NCI-H82 (cell line): ENCODE measurements at regions not wholly inside any gene's neighbourhood (a gene's known extent, or its start where the extent isn't known, plus 50 kb on each side); places are given as distances from the start of the nearest gene placed in this dataset.

Experiments used
- DNase-seq: peaks from one replicate; lab custom pipeline; 2025; lab: John Stamatoyannopoulos, UW

DNA sequence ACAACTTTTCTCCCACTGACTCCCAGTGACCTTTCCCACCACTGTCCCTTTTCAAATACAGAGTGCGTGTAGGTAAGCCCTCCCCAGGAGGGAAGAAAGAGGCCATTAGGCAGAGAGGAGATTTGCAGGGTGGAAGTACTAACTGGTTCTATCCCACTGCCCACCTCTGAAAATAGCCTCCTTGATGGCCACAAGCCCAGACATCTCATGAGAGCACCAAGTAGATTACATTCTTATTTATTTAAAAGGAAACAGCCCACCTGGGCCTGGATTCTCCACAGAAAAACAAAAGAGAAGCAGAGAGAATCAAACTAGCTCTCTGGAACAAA lies 445.3 kb downstream of the FOXO1 start:
- no peak for DNase-seq

DNA sequence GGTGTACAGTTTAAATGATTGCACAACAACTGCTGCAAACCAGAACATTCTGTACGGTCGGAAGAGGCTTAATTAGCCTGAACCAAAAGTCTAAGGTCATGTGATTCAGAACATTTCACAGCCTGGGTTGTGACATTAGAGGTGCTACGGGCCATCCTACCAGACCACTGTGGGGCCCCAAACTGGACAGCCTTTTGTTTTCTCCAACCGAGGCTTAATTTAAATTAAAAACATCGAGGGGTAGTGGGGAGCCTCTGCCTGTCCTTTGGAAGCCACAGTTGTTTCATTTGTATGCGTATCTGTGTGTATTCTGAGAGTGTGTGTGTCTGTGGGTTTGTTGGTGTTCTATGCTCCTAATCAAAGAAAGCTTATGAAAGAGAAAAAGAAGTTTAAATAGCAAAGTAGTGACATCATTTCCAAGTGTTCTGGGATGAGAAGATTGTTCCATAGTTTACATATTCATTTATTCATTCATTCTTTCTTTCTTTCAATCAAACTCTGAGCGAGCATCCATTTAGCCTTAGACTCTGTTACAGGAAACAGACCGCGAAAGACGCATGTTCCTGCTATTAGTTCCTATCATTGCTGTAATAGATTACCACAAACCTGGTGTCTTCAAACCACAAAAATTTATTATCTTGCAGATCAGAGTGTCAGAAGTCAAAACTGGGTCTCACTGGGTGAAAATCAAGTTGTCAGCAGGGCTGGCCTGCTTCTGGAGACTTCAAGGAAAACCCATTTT lies 444.8 kb downstream of the FOXO1 start:
- no peak for DNase-seq

DNA sequence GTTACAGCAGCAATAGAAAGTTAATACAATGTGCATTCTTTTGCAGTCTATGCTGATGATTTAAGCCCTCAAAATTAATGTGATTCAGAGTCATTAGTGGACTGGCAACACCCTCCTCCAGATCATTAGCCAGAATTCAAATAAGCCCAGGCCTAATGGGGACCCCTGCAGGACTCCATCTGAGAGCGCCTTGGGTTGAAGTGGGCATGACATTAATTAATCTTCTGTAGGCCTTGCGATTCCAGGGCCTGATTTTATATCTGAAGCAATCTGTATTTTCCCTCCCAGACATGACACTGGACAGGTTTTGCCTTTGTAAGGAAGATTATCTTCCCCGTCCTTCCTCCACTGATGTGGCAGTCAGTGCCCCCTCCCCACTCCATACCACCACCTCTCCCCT lies 442.9 kb downstream of the FOXO1 start:
- DNase-seq = peak; percentile 30

DNA sequence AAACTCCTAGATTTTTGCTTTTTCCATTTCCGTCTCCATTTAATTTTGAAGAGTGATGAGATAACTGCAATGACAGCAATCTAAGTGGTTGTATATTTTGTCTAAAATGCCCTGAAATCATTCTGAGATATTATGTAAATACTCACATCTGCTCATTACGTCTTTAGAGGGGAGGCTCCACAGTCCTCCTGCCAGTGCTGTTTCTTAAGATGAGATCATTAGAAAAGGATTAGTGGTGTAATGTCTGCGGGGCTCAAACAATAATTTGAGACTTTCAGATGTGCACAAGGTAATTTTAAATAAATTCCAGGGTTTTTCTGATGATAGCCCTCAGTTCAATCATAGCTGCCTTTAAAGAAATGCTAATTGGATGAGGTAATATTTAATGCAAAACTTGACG lies 437.9 kb downstream of the FOXO1 start:
- DNase-seq = peak; percentile 78

DNA sequence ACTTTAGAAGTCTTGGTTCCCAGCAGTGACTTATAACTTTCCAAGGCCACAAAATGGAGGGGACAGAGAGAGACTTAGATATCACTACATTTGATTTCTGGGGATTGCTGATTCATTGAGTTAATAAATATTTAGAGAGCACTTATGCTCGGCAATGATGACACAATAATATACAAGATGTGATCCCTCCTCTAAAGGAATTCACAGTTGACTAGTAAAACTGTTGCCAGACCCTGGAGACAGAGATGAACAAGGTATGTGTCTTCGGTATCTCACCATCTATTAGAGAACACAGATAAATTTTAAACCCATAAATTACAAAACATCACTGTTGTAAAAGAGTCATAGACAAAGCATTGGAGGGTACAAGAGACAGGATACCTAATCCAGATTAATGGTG lies 437.5 kb downstream of the FOXO1 start:
- no peak for DNase-seq

DNA sequence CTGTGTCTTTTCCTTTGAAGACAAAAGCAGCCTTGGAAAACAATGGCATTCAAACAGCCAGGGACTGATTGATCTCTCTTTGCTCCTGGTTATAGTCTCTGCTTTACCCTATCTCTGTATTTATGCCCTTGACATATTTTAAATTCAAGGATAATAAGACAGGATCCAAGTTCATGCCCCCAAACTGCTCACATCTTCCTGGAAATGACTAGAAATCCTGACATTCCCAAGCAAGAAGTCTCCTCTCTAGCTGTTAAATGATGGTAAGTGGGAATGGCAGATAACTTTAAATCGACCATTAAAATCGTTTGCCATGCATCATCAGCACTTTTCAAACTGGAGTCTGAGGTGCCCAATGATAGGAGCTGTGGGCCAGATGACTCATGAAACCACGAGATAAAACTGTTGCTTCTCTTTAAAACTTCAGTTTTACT lies 435.6 kb downstream of the FOXO1 start:
- no peak for DNase-seq

DNA sequence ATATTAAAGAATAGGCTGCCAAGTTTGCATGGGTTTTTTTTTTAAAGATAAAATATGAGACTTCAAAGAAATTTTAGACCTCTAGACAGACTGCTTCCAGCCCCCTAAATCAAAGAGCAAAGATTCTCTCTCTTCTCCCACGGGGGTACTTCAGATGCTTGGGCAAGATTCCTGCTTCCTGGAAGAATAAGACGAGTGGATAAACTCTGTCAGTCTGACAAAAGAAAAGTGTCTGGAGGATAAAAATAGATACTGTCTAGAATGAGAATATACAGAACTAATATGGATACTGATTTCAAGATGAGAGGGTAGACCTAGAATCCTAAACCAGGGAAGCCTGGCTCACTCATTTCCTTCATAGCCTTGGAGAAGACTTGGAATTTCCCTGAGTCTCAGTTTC lies 435.1 kb downstream of the FOXO1 start:
- no peak for DNase-seq

DNA sequence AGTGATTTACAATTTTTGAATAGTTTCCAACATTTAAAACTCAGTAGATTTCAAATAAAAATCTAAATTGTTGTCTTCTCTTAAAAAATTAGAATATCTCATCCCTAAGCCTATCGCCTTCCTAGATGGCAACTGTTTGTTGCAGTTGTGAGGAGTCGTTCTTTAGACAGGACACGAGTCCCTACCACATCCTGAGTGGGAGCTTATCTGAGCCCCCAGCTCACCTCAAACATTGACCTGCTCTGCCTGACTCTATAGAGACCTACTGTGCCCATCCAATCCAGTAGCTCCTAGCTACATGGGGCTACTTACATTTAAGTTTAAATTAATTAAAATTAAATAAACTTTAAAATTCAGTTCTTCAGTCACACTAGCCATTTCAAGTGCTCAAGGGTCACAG lies 434.7 kb downstream of the FOXO1 start:
- no peak for DNase-seq

DNA sequence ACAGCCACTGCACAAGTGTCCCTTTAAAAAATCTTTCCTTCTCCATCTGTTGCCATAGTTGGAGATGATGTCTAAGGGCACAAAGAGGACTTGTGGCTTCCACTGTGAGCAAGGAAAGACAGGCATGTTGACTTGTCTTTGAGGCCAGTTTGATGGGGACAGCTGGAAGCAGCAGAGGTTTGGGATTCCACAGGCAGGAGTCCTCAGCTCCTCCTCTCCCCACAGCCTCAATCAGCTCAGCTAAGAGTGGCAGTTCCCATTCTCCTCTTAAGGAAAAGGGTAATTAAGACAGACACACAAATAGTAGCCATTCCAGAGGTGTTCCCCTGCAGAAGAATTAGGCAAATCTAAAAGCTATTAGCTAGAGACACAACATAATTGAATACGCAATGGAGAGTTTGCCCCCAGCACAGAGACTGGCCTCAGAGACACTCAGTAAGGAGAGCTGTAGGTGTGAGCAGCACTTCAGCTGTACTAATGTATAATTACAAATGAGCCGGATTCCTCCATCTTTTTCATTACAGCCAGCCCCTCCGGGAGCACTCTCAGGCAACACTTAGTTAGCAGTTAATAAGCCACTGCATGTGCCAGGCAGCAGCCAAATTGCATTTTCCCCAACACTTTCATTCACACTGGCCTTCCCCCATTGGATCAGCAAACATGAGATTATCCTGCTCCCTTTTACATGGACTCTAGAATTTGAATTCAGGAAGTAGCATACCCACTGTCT lies 434.0 kb downstream of the FOXO1 start:
- DNase-seq = peak; percentile 57

DNA sequence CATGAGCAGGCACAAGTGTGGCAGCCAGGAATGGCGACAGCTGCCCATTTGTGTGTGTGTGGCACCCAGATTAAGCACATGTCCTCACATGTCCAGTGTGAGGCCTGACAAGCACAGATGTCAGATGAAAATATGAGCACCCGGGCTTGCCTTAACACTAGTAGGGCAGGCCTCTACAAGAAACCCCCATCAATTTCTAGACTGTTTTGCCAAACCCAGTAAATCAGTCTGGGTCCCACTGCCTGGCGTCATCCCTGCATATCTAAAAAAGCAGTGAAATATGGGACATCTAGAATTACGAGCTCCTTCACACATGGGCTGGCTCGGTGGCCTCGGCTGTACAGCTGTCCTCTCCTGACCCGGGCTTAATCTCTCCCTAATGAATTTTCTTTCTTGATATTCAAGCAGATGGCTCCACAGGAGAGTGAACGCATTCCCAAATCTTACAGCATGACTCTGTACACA lies 432.7 kb downstream of the FOXO1 start:
- peak; percentile 96 for DNase-seq

DNA sequence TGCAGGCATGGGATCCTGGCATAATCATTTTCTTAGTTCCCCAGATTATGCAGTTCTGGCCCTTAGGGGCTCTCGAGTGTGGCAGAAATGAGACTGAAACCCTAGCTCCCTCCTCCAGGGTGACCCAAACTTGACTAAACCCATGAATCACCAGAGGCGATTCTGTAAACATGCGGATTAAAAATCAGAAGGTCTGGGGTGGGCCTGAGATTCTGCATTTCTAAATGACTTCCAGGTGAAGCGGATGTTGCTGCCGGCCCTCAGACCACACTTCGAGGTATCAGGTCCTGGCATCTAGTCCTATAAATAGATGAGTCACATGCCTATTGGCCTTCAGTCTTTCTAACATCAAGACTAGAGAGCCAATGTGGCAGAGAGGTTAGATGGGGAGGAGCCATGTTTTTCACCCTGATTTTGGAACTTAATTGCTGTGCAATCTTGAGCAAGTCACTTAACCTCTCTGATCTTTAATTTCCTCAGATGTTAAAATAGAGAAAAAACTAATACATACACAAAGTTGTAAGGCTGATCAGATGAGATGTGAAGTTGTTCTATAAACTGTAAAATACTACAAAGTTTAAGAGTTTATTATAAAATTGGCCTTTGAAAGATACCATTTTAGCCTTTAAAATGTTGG lies 431.2 kb downstream of the FOXO1 start:
- peak; percentile 21 for DNase-seq

DNA sequence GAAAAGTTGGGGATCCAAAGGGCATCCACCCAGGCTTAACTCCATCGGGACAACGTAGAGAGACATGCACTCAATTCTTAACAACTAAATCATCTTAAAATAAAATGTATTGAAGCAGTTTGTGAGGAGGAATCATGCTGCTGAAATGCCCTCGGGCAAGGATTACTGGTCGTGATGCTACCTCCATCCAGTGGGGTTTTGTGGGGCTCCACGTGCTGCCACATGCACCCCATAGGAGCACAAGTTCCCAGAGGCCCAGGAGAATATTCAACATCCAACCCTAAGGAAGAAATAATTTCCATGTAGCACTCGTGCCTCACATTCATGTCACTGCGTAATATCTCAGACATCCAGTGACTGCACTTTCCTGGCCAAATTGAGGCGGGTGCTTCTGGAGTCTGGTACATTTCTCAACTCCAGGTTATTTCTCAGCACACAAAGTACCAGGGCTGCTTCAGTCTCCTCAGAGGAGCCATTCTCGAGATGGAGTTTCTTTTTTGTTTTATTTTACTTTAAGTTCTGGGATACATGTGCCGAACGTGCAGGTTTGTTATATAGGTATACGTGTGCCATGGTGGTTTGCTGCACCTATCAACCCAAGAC lies 429.8 kb downstream of the FOXO1 start:
- no peak for DNase-seq

DNA sequence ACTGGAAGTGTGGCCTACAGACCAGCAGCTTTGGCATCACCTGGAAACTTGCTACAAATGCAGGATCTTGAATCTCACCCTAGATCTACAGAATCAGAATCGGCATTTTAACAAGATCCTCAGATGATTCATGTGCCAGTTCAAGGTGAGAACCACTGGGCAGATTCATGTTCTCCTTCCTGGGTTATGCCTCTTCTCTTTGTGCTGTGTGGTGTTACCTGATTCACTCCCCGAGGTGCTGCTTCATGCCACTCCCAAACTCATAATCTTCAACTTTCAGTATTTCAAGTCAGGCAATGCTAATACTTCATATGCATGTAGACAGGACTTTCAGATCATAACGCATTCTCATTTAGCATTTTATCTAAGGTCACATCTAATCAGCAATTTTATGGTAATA lies 427.7 kb downstream of the FOXO1 start:
- no peak for DNase-seq

DNA sequence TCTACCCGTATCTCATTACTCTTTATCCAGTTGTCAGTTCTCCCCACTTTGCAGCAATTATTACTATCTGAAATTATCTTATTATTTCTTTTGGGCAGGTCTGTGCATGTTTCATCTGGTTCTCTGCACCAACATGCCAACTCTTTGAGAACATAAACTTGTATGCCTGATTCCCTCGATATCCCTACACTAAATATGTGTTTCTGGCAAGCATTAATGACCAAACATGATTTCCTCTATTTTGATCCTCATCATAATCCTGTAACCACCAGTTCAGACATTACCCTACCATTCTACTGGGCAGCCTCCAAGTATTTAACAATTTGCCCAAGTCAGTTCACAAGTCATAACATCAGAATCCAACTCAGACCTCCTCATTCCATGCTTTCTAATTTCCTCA lies 426.1 kb downstream of the FOXO1 start:
- no peak for DNase-seq

DNA sequence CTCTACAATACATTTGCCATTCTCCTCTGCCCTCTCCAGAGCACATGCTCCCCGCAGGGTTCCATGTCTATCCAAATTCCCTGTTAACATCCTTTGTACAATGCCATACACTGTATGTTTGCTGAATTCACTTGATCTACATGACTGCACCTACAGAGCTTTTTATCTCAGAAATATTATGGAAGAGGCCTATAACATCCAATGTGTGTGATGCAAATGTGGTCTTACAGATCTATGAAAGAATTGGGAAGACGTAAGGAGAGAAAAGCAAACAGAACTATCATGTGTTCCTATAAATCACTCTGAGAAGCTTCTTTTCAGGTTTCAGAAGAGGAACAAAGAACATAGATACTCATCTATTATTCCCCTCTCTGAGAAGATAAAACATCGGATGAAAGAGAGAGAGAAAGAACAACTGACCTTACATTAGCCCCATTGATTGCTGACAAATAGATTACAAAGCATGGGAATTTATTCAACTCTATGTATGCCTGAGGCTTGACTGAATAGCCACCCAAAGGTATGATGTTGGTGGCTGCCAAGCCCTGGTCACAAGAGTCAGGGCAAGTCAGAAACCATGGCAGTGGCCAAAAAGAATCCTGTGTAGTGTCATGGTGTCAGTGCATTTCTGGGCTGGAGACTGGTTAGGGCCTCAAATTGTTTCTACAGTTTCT lies 425.2 kb downstream of the FOXO1 start:
- no peak for DNase-seq

DNA sequence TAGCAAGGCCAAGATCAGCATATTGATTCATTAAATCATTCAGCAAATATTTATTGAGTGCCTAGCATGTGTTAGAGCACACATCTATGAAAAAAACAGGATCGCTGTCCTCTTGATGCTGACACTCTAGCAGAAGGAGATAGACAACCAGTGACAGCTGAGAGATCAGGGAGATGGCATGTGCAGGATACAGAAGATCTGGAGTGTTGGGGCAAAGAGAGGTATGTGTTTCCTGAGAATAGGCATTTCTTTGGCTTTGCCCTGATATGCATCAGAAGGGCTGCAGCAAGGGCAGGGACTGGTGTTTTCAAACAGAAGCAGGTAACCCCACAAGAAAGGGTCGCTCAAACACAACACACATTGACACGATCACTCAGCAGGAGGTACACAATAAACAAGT lies 423.4 kb downstream of the FOXO1 start:
- no peak for DNase-seq

DNA sequence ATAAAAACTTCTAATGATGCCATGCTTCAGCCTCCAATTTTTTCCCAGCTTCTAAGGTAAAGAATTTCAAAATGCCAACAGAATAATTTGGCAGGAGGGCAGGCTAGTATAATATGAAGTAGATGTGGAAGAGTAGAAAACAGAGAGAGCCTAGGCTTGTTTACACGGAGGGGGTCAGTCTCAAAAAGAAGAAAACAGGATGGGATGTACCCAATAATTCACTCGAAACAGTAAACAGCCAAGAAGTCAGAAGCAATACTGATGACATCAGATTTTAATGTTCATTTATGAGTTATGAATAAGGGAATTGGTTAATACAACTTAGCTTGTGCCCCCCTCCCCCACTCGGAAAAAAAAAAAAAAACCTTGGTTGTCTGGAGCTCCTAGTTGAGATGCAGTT lies 422.5 kb downstream of the FOXO1 start:
- no peak for DNase-seq

DNA sequence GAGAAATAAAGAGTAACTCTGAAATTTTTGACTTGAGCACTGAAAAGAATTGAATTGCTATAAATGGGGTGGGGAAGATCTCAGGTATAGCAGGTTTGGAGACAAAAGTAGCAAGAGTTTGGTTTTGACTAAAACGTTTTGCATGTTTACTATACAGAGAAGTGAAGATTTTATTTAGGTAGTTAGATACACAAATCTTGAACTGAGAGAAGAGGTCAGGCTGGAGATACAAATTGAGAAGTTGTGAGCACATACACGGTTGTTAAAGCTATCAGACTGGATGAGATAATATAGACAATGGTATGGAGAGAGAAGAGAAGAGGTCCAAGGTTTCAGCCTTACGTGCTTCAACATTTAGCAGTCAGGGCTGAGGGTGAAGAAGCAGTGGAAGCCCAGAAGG lies 420.9 kb downstream of the FOXO1 start:
- DNase-seq = no peak

DNA sequence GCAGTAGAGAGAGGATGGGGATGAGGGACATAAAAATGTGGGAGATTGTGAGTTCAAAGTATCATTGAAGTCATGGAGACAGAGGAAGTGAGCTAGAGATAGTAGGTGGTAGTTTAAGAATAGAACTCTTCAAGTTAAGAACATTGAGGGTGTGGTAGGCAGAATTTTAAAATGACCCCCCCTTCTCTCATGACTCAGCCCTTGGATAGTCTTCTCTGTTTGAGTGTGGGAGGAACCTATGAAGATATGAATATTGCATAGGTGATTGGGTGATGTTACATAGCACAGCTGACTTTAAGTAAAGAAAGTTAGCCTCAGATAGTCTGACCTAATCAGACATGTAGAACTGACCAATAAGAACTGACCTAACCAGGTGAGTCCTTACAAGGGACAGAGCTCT lies 418.6 kb downstream of the FOXO1 start:
- no peak for DNase-seq

DNA sequence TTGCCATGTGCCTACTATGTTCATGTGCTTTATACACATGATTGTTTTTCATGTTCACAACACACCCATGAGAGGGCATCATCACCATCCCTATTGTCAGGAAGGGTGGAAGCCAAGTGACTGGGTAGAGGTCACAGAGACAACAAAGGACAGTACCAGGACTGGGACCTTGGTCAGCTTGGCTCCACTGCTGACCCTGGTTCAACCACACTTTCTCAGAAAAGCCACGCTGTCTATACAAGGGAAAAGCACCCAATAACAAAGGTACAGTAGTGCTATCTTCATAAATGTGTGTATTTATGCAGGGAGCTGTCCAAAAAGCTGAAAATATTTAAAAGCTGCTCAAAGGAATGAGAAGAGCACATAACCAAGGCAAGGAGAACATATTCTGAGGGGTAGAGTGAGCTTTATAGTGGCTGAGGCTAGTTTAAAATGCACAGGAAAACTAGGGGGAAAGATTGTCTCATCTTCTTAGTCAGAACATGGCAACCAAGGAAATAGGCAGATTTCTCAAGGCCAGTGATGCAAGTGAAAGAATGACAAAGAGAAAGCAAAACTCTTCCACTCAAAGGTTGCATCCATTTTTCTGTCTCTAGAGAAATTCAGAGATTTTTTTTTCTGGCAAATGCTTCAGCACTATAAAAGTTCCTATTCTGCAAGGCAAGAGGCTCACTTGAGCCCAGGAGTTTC lies 415.0 kb downstream of the FOXO1 start:
- DNase-seq = no peak

DNA sequence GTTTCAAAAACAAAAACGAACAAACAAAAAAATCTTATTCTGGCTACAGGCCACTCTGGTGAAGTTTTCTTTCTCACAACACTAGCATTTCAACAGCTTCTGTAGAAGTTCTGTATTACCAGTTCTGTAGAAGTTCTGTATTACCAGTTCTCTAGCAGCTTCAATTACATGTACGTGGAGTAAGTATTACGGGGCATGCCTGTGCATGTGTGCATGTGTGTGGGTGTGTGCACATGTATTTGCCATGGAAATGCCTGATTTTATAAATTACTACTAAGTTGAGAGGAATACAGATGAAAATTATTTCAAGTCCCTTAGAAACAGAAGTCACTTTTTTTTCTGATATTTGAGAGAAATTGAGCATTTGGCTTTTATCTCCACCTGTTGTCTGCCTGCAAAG lies 414.2 kb downstream of the FOXO1 start:
- no peak for DNase-seq

DNA sequence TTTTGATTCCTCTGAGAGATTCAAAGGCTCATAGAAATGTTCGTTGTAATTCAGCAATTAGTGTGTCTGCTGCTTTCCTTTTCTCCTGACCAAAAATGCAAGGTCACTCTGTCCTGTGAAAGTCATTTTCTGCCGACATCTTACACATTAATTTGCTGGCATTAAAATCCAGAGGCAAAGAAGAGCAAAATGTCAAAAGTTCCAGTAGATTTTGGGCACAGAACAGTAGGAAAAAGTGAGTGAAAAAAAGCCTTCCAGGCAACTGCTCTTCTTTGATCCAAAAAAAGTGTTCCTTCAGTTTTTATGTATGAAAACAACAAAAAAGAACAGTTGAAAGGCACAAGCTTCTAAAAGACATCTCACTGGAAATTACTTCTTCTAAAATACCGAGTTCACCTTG lies 413.8 kb downstream of the FOXO1 start:
- DNase-seq = no peak
